Neural cell (in vitro differentiated cells): ENCODE measurements at regions not wholly inside any gene's neighbourhood (a gene's known extent, or its start where the extent isn't known, plus 50 kb on each side); places are given as distances from the start of the nearest gene placed in this dataset.

Source experiments
- EP300 ChIP-seq: fragments of 450-650 bp; conservative IDR thresholded peaks from 2 replicates; pipeline ENCODE4 v1.6.1; 2014; ENCODE audit warnings: antibody characterized with exemption, mild to moderate bottlenecking, moderate library complexity; ENCODE audit not compliant: poor library complexity, severe bottlenecking
- EZH2 ChIP-seq: fragments of 200-600, 300-800 bp; shearing (Covaris generic), sonication (generic); IDR thresholded peaks from 2 replicates; pipeline ENCODE4 v1.6.1; 2014; ENCODE audit warnings: antibody characterized with exemption, low read length, borderline replicate concordance, mild to moderate bottlenecking; ENCODE audit not compliant: insufficient read depth, poor library complexity, severe bottlenecking
- TAF1 ChIP-seq: IDR thresholded peaks from 2 replicates; pipeline ENCODE4 v1.6.1; 2012; ENCODE audit warnings: low read depth
- TF ChIP-seq, protein P1 (sequence below): fragments of 450-650 bp; IDR thresholded peaks from 2 replicates; pipeline ENCODE4 v1.5.1; 2014; ENCODE audit warnings: antibody characterized with exemption, mild to moderate bottlenecking, moderate library complexity; ENCODE audit not compliant: poor library complexity, severe bottlenecking
- TF ChIP-seq, protein P2 (sequence below): IDR thresholded peaks from 2 replicates; pipeline ENCODE4 v1.6.1; 2012; ENCODE audit warnings: borderline replicate concordance

DNA sequence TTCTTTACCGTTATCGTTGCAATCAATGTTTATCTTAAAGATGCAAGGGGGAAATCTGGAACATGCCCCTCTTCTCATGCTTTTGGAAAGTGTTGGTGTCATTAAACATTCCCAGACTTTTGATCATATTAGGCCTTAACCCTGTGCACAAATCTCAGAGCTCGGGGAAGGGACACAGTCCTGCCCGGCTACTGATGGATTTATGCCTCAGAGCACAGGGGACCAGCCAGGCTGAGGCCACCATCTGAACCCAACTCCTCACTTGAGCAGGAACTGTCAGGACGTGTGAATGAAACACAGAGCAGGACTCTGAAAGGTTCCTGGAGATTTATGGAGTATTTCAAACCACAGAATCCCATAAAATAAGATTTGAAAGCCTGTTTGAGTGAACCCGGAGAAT lies 132.0 kb upstream of the CXCL12 start:
- no peak for TF ChIP-seq EZH2
- TF ChIP-seq TAF1: no peak
- TF ChIP-seq, protein P1, sequence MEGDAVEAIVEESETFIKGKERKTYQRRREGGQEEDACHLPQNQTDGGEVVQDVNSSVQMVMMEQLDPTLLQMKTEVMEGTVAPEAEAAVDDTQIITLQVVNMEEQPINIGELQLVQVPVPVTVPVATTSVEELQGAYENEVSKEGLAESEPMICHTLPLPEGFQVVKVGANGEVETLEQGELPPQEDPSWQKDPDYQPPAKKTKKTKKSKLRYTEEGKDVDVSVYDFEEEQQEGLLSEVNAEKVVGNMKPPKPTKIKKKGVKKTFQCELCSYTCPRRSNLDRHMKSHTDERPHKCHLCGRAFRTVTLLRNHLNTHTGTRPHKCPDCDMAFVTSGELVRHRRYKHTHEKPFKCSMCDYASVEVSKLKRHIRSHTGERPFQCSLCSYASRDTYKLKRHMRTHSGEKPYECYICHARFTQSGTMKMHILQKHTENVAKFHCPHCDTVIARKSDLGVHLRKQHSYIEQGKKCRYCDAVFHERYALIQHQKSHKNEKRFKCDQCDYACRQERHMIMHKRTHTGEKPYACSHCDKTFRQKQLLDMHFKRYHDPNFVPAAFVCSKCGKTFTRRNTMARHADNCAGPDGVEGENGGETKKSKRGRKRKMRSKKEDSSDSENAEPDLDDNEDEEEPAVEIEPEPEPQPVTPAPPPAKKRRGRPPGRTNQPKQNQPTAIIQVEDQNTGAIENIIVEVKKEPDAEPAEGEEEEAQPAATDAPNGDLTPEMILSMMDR: no peak
- TF ChIP-seq EP300: no peak
- TF ChIP-seq, protein P2, sequence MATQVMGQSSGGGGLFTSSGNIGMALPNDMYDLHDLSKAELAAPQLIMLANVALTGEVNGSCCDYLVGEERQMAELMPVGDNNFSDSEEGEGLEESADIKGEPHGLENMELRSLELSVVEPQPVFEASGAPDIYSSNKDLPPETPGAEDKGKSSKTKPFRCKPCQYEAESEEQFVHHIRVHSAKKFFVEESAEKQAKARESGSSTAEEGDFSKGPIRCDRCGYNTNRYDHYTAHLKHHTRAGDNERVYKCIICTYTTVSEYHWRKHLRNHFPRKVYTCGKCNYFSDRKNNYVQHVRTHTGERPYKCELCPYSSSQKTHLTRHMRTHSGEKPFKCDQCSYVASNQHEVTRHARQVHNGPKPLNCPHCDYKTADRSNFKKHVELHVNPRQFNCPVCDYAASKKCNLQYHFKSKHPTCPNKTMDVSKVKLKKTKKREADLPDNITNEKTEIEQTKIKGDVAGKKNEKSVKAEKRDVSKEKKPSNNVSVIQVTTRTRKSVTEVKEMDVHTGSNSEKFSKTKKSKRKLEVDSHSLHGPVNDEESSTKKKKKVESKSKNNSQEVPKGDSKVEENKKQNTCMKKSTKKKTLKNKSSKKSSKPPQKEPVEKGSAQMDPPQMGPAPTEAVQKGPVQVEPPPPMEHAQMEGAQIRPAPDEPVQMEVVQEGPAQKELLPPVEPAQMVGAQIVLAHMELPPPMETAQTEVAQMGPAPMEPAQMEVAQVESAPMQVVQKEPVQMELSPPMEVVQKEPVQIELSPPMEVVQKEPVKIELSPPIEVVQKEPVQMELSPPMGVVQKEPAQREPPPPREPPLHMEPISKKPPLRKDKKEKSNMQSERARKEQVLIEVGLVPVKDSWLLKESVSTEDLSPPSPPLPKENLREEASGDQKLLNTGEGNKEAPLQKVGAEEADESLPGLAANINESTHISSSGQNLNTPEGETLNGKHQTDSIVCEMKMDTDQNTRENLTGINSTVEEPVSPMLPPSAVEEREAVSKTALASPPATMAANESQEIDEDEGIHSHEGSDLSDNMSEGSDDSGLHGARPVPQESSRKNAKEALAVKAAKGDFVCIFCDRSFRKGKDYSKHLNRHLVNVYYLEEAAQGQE: no peak
